ENCODE measurements at regions not wholly inside any gene's neighbourhood (a gene's known extent, or its start where the extent isn't known, plus 50 kb on each side); places are given as distances from the start of the nearest gene placed in this dataset.
"Not testable (repeated sequence)": the region's sequence is repeated elsewhere in the genome, so short reads cannot be mapped to it uniquely, and the experiment has no call there.

DNA sequence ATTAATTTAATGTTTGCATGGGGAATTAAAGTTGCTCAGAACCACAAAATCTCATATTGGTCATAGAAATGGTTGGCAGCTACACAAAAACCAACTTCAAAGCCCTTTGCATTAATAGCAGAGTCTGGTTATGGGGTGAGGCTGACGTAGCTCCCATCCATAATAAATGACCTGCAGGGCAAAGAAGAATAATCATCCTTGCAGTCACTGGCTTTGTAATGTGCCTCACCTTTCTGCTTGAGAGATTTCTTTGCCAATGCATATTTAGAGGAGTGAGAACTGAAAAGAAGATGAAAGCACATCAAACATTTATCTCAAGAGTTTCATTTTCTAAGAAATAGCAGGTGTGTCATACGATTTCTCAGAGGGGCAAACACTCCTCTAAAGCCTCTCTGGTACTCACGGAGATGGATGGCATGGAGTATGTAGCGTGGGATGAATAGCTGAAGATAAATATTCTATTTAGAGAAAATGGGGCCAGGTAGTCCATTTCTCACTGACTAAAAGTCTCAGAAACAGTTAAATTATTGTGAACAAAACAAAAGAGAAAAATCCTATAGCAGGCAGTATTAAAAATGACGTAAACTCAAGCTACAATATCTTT is 1491.9 kb downstream of the FAM181B start:
- no peak overlapping the region for H3K4me3 ChIP-seq
- H3K27ac ChIP-seq, result no peak overlapping the region
- no peak for DNase-seq (ENCODE audit: low spot score)
- TF ChIP-seq, protein P1, sequence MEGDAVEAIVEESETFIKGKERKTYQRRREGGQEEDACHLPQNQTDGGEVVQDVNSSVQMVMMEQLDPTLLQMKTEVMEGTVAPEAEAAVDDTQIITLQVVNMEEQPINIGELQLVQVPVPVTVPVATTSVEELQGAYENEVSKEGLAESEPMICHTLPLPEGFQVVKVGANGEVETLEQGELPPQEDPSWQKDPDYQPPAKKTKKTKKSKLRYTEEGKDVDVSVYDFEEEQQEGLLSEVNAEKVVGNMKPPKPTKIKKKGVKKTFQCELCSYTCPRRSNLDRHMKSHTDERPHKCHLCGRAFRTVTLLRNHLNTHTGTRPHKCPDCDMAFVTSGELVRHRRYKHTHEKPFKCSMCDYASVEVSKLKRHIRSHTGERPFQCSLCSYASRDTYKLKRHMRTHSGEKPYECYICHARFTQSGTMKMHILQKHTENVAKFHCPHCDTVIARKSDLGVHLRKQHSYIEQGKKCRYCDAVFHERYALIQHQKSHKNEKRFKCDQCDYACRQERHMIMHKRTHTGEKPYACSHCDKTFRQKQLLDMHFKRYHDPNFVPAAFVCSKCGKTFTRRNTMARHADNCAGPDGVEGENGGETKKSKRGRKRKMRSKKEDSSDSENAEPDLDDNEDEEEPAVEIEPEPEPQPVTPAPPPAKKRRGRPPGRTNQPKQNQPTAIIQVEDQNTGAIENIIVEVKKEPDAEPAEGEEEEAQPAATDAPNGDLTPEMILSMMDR (IDR thresholded peaks at IDR 0.05), result no peak

DNA sequence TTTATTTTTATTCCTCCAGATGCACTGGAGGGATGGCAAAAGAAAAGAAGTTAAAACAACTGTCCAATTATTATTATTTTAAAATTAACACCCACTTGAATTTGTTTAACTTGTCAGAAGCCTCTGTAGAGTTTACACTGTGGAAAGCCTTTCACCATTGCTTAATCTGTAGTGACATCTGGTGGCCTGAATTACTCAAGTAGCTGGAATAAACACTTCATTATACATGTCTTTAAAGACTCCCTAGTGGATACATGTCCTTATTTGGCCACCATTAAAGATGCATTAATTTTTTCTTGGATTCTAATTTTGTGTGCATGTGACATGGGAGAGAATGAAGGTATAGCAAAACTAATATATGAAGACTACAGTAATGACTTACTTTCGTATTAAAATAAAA is 1496.5 kb downstream of the FAM181B start:
- no peak overlapping the region for H3K4me3 ChIP-seq
- TF ChIP-seq, protein P1 (IDR thresholded peaks at IDR 0.05), result no peak
- no peak for DNase-seq (ENCODE audit: low spot score)
- H3K27ac ChIP-seq, result no peak overlapping the region

DNA sequence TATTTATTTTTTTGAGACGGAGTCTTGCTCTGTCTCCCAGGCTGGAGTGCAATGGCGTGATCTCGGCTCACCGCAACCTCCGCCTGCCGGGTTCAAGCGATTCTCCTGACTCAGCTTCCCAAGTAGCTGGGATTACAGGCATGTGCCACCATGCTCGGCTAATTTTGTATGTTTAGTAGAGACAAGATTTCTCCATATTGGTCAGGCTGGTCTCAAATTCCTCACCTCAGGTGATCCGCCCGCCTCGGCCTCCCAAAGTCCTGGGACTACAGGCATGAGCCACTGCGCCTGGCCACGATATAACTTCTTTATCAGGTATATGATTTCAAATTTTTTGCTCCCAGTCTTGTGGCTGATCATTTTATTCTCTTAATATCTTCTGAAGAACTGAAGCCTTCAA is 1506.3 kb downstream of the FAM181B start:
- DNase-seq (ENCODE audit: low spot score); H3K27ac ChIP-seq; H3K4me3 ChIP-seq: not testable (repeated sequence)

DNA sequence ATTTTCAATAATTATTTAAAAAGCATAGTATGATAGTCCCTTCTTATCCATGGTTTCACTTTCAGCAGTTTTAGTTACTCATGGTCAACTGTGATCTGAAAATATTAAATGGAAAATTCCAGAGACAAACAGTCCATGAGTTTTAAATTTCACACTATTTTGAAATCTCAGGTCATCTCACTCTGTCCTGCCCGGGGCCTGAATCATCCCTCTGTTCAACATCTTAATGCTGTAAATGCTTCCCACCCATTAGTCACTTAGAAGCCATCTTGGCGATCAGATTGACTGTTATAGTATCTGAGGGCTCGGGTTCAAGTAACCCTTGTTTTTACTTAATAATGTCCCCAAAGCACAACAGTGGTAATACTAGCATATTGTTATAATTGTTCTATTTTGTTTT is 1509.3 kb downstream of the FAM181B start:
- no peak for DNase-seq (ENCODE audit: low spot score)
- H3K4me3 ChIP-seq, result no peak overlapping the region
- no peak overlapping the region for H3K27ac ChIP-seq
- TF ChIP-seq, protein P1 (IDR thresholded peaks at IDR 0.05), result no peak

DNA sequence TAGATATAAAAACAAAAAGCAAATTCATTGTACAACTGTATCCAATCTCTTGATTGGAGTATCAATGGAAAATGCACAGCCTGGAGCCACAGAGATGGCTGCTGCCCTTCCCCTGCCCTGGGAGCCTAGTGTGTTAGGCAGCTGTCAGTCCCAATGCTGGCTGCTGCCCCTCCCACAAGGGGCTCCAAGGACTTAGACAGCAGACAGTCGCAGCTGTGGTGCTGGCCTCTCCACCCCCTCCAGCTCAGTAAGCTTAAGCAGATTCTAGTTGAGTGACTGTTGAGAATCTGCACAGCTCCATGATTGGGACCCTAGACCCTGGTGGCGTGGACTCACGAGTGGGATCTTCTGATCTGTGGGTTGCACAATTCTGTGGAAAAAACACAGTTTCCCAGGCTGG is 1511.2 kb downstream of the FAM181B start:
- TF ChIP-seq, protein P1 (IDR thresholded peaks at IDR 0.05), result no peak
- no peak overlapping the region for H3K4me3 ChIP-seq
- no peak overlapping the region for H3K27ac ChIP-seq
- DNase-seq (ENCODE audit: low spot score), result no peak

DNA sequence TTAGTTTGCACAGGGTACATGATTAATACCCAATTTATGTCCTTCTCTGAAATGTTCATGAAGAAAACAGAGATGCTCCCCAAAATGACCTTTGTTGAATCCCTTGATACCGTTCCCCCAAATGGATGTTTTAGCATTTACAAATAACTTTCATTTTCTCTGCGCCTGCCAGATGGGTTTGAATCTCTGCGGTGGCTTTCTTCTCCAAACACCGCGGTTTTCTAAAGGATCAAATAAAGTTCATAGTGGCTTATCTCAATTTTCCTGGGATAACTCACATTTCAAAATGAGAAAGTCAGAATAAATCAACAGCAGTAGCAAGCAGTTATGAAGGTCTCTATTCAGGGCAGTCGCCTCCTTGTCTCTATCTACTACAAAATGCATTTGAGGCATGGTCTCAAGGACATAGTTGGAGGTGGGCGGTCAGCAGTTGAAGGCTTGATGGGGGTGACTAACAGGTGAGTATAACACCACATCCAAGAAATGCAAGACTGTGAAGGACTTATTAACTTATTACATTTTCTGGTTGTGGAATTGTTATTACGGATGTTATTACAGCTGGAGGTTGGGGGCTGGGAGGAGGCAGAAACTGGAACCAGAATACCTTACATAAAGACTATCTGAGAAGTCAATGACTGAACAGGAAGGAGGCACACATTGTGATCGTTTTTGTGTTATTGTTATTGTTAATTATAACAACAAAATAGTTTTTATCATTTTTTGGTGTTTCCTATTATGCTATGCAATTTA is 1513.3 kb downstream of the FAM181B start:
- no peak for DNase-seq (ENCODE audit: low spot score)
- Histone ChIP-seq H3K4me3 (no peak overlapping the region), H3K27ac (no peak overlapping the region)
- TF ChIP-seq, protein P1 (IDR thresholded peaks at IDR 0.05), result no peak

DNA sequence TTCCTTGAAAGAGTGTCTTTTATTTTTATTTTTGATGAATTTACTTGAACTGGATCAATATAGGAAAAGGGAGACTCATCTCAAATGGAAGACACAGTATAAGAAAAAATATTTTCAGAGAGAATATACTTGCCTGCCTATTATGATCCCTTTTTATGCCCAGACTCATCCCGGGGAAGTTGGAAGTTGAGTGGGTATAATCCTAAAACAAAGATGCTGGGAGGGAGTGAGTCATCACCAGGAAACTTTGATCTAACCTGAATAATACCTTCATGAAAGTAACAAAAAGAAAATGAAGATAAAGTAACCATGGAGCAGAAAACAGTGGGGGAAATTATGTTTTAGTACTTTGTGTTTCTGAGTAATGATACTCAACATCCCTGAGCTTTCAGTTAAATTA is 1514.0 kb downstream of the FAM181B start:
- H3K4me3 ChIP-seq, result no peak overlapping the region
- no peak for DNase-seq (ENCODE audit: low spot score)
- TF ChIP-seq, protein P1 (IDR thresholded peaks at IDR 0.05), result no peak
- H3K27ac ChIP-seq, result no peak overlapping the region

Data from coronary artery (tissue), 2 donors.